GM12875 (cell line): ENCODE measurements at regions not wholly inside any gene's neighbourhood (a gene's known extent, or its start where the extent isn't known, plus 50 kb on each side); places are given as distances from the start of the nearest gene placed in this dataset.
"Not testable (repeated sequence)": the region's sequence is repeated elsewhere in the genome, so short reads cannot be mapped to it uniquely, and the experiment has no call there.

Experiments used
- H3K4me3 ChIP-seq: one replicate; pipeline ENCODE4 v1.5.1; 2011; ENCODE audit warnings: low read depth, low read length, control low read depth
- TF ChIP-seq, protein P1 (sequence below): IDR thresholded peaks from 2 replicates; pipeline ENCODE4 v1.5.1; 2011; ENCODE audit warnings: low read depth, mild to moderate bottlenecking, control low read depth, inconsistent platforms, low read length, moderate library complexity, borderline replicate concordance; ENCODE audit not compliant: insufficient read depth

DNA sequence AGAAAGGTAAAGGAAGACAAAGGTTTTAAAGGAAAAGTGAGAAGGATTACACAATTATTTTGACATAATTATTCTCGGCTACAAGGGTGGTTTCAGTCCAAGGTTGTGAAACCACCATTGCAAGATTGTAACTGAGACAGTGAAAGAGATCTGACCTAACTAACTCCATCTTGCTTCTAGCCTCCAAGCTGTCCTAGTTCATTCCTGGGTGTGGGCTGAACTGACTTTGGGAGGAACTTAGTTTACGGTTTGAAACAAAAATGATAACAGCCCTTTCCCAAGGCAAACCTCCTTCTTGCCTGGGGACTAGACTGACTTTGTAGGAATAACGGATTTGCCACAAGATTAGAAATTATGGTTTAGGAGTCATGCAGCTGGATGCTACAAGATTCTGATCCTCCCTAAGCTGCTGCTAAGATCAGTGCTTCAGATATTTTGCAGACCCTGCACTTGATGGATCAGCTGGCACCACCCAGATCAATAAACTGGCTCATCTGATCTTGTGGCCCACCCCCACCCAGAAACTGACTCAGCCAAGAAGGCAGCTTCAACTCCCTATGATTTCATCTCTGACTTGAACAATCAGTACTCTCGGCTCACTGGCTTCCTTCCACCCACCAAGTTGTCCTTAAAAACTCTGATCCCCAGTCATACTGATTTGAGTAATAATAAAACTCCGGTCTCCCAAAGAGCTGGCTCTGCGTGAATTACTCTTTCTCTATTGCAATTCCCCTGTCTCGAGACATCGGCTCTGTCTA is 57.7 kb upstream of the AADACL2 start:
- no peak overlapping the region for H3K4me3 ChIP-seq
- TF ChIP-seq, protein P1, sequence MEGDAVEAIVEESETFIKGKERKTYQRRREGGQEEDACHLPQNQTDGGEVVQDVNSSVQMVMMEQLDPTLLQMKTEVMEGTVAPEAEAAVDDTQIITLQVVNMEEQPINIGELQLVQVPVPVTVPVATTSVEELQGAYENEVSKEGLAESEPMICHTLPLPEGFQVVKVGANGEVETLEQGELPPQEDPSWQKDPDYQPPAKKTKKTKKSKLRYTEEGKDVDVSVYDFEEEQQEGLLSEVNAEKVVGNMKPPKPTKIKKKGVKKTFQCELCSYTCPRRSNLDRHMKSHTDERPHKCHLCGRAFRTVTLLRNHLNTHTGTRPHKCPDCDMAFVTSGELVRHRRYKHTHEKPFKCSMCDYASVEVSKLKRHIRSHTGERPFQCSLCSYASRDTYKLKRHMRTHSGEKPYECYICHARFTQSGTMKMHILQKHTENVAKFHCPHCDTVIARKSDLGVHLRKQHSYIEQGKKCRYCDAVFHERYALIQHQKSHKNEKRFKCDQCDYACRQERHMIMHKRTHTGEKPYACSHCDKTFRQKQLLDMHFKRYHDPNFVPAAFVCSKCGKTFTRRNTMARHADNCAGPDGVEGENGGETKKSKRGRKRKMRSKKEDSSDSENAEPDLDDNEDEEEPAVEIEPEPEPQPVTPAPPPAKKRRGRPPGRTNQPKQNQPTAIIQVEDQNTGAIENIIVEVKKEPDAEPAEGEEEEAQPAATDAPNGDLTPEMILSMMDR = no peak

DNA sequence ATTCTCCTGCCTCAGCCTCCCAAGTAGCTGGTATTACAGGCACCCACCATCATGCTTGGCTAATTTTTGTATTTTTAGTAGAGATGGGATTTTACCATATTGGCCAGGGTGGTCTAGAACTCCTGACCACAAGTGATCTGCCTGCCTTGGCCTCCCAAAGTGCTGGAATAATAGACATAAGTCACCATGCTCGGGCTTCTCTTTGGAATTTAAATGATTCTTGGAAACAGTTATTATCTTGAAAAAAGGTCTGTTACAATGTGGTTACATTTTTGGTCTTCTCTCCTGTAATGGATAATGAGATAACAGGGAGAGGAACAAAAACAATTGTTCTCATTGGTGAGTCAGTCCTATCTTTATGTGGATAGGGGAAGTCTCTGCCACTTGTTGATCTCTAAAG is 59.8 kb upstream of the AADACL2 start:
- TF ChIP-seq, protein P1 = no peak
- H3K4me3 ChIP-seq = no peak overlapping the region

DNA sequence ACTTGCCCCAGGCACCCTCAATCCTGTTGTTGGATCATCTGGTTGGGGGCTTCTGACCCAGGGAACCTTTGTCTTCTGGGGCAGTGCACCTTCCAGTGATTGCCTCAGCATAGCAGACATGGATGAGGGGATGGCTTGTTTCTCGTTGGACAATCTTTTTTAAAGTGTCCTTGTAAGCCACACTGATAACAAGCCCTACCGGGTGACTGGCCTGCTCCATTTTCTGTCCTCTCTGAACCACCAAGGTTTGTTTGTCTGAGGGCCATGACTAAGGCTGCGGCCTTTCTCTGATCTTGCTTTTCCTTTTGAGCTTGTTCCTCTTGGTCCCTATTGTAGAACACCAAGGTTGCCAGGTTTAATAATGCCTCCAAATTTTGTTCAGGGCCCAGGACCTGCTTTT is 66.0 kb upstream of the AADACL2 start:
- H3K4me3 ChIP-seq = not testable (repeated sequence)

- H3K4me3 ChIP-seq = no peak overlapping the region
- TF ChIP-seq, protein P1 = no peak
These were observed 72.8 kb upstream of the AADACL2 start for GRCh38 chr3:151660885-151661284.

- no peak overlapping the region for H3K4me3 ChIP-seq
- TF ChIP-seq, protein P1 = no peak
These were observed 88.7 kb upstream of the AADACL2 start for GRCh38 chr3:151644986-151645385.

DNA sequence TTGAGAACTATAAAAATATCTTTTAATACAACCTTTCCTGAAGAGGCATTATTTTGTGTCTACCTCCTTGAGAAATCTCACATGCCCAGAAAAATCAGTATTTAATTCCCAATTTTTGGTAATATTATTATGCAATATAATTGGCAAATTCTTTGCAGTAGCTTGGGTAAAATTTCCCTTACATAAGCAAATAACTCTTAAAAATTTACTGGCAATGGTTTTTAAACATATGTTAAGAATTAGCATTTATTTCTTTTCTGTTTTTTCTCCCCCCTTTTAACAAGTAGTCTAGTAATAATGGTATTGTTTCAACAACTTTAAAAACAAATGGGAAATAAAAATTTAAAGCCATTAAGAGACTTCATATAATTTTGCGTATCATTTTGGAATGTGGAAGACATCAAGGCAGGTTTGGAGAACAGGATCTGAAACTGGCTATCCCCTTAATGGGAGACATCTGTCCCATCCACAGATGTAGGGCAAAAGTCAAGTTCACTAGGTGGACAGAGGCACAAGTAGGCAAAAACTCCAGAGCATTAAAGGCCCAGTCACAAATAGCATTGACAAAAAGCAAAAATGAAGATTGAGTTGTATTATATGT is 89.6 kb upstream of the AADACL2 start:
- no peak overlapping the region for H3K4me3 ChIP-seq
- TF ChIP-seq, protein P1 = no peak

- TF ChIP-seq, protein P1 = no peak
- H3K4me3 ChIP-seq = no peak overlapping the region
These were observed 94.3 kb upstream of the AADACL2 start for GRCh38 chr3:151639418-151639740.
